GM06990 (cell line): ENCODE measurements at regions not wholly inside any gene's neighbourhood (a gene's known extent, or its start where the extent isn't known, plus 50 kb on each side); places are given as distances from the start of the nearest gene placed in this dataset.
"Not testable (repeated sequence)": the region's sequence is repeated elsewhere in the genome, so short reads cannot be mapped to it uniquely, and the experiment has no call there.

Experiments used
- DNase-seq: peaks from one replicate; pipeline ENCODE4 v3.0.0-alpha.2; 2011; ENCODE audit not compliant: insufficient read length; ENCODE audit errors: extremely low read depth
- H3K27me3 ChIP-seq: replicated peaks from 2 replicates; pipeline ENCODE4 v1.6.0; 2011; ENCODE audit warnings: low read length; ENCODE audit not compliant: control insufficient read depth, insufficient read depth
- H3K36me3 ChIP-seq: 2 replicates; pipeline ENCODE4 v1.5.1; 2011; ENCODE audit warnings: low read length; ENCODE audit not compliant: control insufficient read depth, insufficient read depth
- H3K4me3 ChIP-seq: replicated peaks from 2 replicates; pipeline ENCODE4 v1.5.1; 2011; ENCODE audit warnings: low read depth, mild to moderate bottlenecking, control low read depth, low read length
- TF ChIP-seq, protein P1 (sequence below): IDR thresholded peaks from 2 replicates; pipeline ENCODE4 v1.5.1; 2011; ENCODE audit warnings: low read length, control low read depth, mild to moderate bottlenecking, inconsistent platforms; ENCODE audit not compliant: insufficient read depth, poor library complexity, severe bottlenecking

DNA sequence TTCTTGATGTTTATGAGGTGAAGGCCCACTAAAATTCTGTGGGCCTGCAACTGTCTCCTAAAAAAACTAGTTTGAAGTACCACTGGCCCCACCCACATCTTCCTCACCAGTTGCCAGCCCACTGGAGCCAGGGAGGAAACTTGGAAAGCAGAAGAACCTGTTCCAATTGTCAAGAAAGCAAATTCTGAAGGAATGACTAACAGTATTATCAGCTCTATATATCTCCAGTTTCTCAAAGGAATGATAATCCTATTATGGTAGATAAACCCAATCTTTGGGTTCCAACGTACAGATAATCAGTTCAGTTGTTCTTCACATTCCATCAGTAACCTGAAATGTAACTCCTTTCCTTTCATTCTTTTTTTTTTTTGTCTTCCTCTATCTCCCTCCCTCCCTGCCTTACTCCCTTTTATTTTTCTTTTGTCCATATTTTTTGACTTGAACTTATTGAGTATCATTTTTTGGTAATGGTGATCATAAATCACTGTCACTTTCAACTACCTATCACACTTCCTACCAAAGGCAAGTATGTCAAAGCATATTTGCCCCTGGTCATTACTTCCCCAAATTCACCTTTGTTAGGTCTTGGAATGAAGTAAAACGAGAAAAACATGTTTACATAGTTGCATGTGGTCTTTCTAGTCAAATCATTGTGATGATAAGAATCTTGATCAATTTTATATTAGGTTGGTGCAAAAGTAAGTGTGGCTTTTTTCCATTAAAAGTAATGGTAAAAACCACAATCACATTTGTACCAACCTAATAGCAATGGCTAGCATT, 943.4 kb downstream of the TTLL7 start:
- no peak for DNase-seq

DNA sequence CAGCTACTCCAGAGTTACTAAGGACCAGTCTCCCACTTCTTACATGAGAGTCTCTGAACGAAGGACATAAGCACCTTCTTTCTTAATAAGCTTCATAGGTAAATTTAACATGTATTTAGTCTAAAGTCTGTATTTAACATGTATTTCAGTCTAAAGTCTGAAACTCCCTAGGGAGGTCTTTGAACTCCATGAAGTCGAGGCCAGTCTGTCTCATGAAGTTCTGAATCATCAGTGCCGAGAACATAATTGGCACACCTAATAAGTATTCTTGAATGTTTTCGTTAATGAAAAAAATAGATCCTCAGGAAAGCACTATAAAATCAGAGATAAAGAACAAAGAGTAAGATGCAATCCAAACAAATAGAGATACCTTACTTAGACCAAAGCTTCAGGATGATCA, 945.5 kb downstream of the TTLL7 start:
- TF ChIP-seq, protein P1, sequence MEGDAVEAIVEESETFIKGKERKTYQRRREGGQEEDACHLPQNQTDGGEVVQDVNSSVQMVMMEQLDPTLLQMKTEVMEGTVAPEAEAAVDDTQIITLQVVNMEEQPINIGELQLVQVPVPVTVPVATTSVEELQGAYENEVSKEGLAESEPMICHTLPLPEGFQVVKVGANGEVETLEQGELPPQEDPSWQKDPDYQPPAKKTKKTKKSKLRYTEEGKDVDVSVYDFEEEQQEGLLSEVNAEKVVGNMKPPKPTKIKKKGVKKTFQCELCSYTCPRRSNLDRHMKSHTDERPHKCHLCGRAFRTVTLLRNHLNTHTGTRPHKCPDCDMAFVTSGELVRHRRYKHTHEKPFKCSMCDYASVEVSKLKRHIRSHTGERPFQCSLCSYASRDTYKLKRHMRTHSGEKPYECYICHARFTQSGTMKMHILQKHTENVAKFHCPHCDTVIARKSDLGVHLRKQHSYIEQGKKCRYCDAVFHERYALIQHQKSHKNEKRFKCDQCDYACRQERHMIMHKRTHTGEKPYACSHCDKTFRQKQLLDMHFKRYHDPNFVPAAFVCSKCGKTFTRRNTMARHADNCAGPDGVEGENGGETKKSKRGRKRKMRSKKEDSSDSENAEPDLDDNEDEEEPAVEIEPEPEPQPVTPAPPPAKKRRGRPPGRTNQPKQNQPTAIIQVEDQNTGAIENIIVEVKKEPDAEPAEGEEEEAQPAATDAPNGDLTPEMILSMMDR, result no peak

More for the DNA sequence above, 943.4 kb downstream of the TTLL7 start:
- H3K36me3 ChIP-seq, result no peaks in the 10 kb centered on the region
- H3K4me3 ChIP-seq, result no peak overlapping the region
- TF ChIP-seq, protein P1, result no peak
- H3K27me3 ChIP-seq, result no peaks in the 10 kb centered on the region

DNA sequence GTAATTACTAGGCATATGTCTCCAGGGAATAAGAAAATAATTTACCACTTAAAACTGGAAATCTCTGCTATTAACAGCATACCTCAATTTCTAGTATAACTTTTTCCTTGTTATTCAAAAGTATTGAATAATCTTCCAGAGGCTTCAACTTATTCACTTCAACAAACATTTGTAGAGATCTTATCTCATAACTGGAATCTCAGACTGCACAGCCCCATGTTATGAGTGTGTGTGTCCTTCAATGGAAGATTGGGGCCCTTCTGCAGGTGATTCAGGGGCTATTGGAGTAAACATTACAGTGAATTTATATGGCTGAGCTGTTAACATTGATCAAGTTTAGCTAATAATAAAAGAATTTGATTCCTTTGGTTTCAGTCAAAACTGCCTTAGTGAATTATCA, 946.1 kb downstream of the TTLL7 start:
- DNase-seq, result no peak
- no peak overlapping the region for H3K4me3 ChIP-seq
- no peaks in the 10 kb centered on the region for H3K36me3 ChIP-seq
- TF ChIP-seq, protein P1, result no peak
- no peaks in the 10 kb centered on the region for H3K27me3 ChIP-seq

More for the DNA sequence above, 945.5 kb downstream of the TTLL7 start:
- Histone ChIP-seq H3K36me3 (no peaks in the 10 kb centered on the region), H3K27me3 (no peaks in the 10 kb centered on the region), H3K4me3 (no peak overlapping the region)
- no peak for DNase-seq

DNA sequence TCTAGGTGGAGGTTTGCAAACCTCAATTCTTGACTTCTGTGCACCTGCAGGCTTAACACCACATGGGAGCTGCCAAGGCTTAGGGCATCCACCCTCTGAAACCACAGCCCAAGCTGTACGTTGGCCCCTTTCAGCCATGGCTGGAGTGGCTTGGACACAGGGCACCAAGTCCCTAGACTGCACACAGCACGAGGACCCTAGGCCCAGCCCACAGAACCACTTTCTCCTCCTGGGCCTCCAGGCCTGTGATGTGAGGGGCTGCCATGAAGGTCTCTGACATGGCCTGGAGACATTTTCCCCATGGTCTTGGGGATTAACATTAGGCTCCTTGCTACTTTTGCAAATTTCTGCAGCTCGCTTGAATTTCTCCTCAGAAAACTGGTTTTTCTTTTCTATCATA, 947.9 kb downstream of the TTLL7 start:
- DNase-seq, H3K36me3 ChIP-seq, H3K4me3 ChIP-seq, H3K27me3 ChIP-seq: not testable (repeated sequence)

DNA sequence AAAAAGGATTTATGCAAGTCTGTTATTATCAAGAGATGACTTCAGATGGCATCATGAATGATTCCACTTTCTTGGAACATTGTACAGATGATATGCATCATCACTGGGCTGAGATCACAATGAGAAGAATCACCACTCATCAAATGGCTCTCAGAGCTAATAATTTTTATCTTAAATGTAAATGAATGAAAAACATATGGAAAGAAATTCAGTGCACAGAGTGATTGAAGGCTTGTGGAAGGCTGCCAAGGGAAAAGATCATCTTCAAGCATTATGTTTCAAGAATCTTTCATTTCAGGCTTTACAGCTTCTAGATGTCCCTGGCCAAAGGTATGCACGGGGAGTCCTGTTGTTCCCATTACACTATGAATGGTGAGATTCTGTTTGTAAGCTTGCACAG, 955.7 kb downstream of the TTLL7 start:
- DNase-seq, result no peak
- TF ChIP-seq, protein P1, result no peak
- H3K27me3 ChIP-seq, result no peaks in the 10 kb centered on the region

DNA sequence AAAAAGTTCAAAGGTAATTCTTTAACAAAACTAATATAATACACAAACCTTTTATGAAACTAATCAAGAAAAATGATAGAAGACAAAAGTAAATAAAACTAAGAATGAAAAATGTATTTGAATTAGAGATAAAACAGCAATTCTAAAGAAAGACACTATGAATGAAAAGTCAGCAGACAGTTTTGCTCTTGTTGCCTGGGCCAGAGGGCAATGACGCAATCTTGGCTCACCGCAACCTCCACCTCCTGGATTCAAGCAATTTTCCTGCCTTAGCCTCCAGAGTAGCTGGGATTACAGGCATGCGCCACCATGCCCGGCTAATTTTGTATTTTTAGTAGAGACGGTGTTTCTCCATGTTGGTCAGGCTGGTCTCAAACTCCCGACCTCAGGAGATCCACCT, 959.8 kb downstream of the TTLL7 start:
- H3K36me3 ChIP-seq, H3K27me3 ChIP-seq, DNase-seq: not testable (repeated sequence)

More for the DNA sequence above, 955.7 kb downstream of the TTLL7 start:
- no peak overlapping the region for H3K4me3 ChIP-seq
- no peaks in the 10 kb centered on the region for H3K36me3 ChIP-seq

DNA sequence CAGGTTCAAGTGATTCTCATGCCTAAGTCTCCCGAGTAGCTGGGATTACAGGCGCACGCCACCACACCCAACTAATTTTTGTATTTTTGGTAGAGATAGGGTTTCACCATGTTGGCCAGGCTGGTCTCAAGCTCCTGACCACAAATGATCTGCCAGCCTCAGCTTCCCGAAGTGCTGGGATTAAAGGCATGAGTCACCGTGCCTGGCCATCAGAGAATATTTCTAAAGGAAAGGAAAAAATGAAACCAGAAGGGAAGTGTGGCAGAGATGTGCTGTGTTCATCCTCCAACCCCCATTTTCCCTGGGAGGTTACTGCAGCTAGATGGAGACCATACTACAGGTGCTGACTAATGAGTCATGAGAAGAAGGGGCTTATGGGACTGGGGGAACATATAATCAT, 964.1 kb downstream of the TTLL7 start:
- Histone ChIP-seq H3K36me3 (no peaks in the 10 kb centered on the region), H3K27me3 (no peaks in the 10 kb centered on the region), H3K4me3 (no peak overlapping the region)
- TF ChIP-seq, protein P1, result no peak
- DNase-seq, result no peak

More for the DNA sequence above, 959.8 kb downstream of the TTLL7 start:
- not testable (repeated sequence) for H3K4me3 ChIP-seq
